Activated naive CD4-positive, alpha-beta T cell treated with anti-CD3 and anti-CD28 coated beads for 36 hours (primary cell): ENCODE measurements at regions not wholly inside any gene's neighbourhood (a gene's known extent, or its start where the extent isn't known, plus 50 kb on each side); places are given as distances from the start of the nearest gene placed in this dataset.

ENCODE experiments used
- CTCF ChIA-PET: fragments of 350-600 bp; sonication (Branson Sonifier 250); formaldehyde crosslinking; loops from one replicate; lab custom pipeline; 2021; ENCODE audit warnings: antibody characterized with exemption; lab: Charles Lee
- DNase-seq: peaks from one replicate; pipeline ENCODE4 v3.0.0-alpha.2; 2020
- H3K27ac Mint-ChIP-seq: one replicate; pipeline ENCODE4 v1.8.0; 2021; ENCODE audit warnings: mild to moderate bottlenecking, mixed read lengths
- H3K27me3 Mint-ChIP-seq: one replicate; pipeline ENCODE4 v1.8.0; 2021; ENCODE audit warnings: low read depth, mixed read lengths
- H3K36me3 Mint-ChIP-seq: one replicate; pipeline ENCODE4 v1.8.0; 2021; ENCODE audit warnings: low read depth, mixed read lengths
- H3K4me1 Mint-ChIP-seq: one replicate; pipeline ENCODE4 v1.8.0; 2021; ENCODE audit warnings: low read depth, mixed read lengths
- H3K4me3 Mint-ChIP-seq: one replicate; pipeline ENCODE4 v1.8.0; 2021; ENCODE audit warnings: mild to moderate bottlenecking, moderate library complexity, mixed read lengths
- H3K9me3 Mint-ChIP-seq: one replicate; pipeline ENCODE4 v1.8.0; 2021; ENCODE audit warnings: mixed read lengths
- intact Hi-C: fragments of 100-400 bp; cut with micrococcal nuclease; formaldehyde crosslinking; loops from one replicate; pipeline ENCODE4 v1.15.1; 2023

- CTCF ChIA-PET, result interaction anchor here (0.8 to 2.5 kb wide), 3 partner anchors 14 to 49 kb away, joined by 3 to 15 read pairs (median 3); no protein-coding TSS in a partner anchor
- Mint-ChIP-seq H3K4me1 (peaks cover 12% of the 10 kb centered on the region), H3K36me3 (no peaks in the 10 kb centered on the region), H3K27me3 (no peaks in the 10 kb centered on the region), H3K27ac (no peak overlapping the region), H3K9me3 (no peaks in the 10 kb centered on the region), H3K4me3 (no peak overlapping the region)
- DNase-seq, result no peak
- intact Hi-C loops, result no loop called here
Measured at GRCh38 chr15:70560617-70561328, 202.6 kb downstream of the UACA start.

- Mint-ChIP-seq H3K4me3 (no peak overlapping the region), H3K4me1 (peaks cover 12% of the 10 kb centered on the region), H3K27me3 (no peaks in the 10 kb centered on the region), H3K27ac (no peak overlapping the region), H3K36me3 (no peaks in the 10 kb centered on the region), H3K9me3 (no peaks in the 10 kb centered on the region)
- intact Hi-C loops, result loop anchor here (1.0 to 2.0 kb wide), 5 partner anchors 11 to 67 kb away; no protein-coding TSS in a partner anchor
- peak; percentile 92 for DNase-seq
- CTCF ChIA-PET, result interaction anchor here (0.6 to 2.5 kb wide), 10 partner anchors 9 to 47 kb away, joined by 3 to 15 read pairs (median 4); no protein-coding TSS in a partner anchor
Measured at GRCh38 chr15:70559265-70560239, 203.8 kb downstream of the UACA start.

GRCh38 chr15:70558406-70559264 lies 204.7 kb downstream of the UACA start:
- Mint-ChIP-seq H3K27ac (no peak overlapping the region), H3K27me3 (no peaks in the 10 kb centered on the region), H3K9me3 (no peaks in the 10 kb centered on the region), H3K4me1 (peaks cover 12% of the 10 kb centered on the region), H3K4me3 (no peak overlapping the region), H3K36me3 (no peaks in the 10 kb centered on the region)
- intact Hi-C loops, result loop anchor here (1.0 to 2.0 kb wide), 5 partner anchors 10 to 66 kb away; no protein-coding TSS in a partner anchor
- DNase-seq, result peak; percentile 32
- CTCF ChIA-PET, result interaction anchor here (0.6 to 2.5 kb wide), 7 partner anchors 8 to 46 kb away, joined by 3 to 15 read pairs (median 4); no protein-coding TSS in a partner anchor

- intact Hi-C loops, result loop anchor here (2.0 kb wide), 2 partner anchors 53 to 65 kb away; no protein-coding TSS in a partner anchor
- Mint-ChIP-seq H3K4me3 (no peak overlapping the region), H3K27ac (no peak overlapping the region), H3K4me1 (peaks cover 9% of the 10 kb centered on the region), H3K27me3 (no peaks in the 10 kb centered on the region), H3K36me3 (no peaks in the 10 kb centered on the region), H3K9me3 (no peaks in the 10 kb centered on the region)
- CTCF ChIA-PET, result interaction anchor here (0.6 to 1.6 kb wide), 3 partner anchors 11 to 90 kb away, joined by 3 to 8 read pairs (median 3); no protein-coding TSS in a partner anchor
- peak; percentile 36 for DNase-seq
Measured at GRCh38 chr15:70557521-70558258, 205.7 kb downstream of the UACA start.

- peaks cover 3% of the 10 kb centered on the region for H3K9me3 Mint-ChIP-seq
- DNase-seq, result peak; percentile 44
- CTCF ChIA-PET, result interaction anchor here (0.6 to 1.6 kb wide), 3 partner anchors 10 to 89 kb away, joined by 3 to 8 read pairs (median 3); no protein-coding TSS in a partner anchor
- peaks cover 6% of the 10 kb centered on the region for H3K4me1 Mint-ChIP-seq
- H3K4me3 Mint-ChIP-seq, result no peak overlapping the region
- H3K27ac Mint-ChIP-seq, result no peak overlapping the region
- H3K36me3 Mint-ChIP-seq, result no peaks in the 10 kb centered on the region
- no peaks in the 10 kb centered on the region for H3K27me3 Mint-ChIP-seq
- intact Hi-C loops, result no loop called here
Measured at GRCh38 chr15:70556779-70557178, 206.6 kb downstream of the UACA start.

- Mint-ChIP-seq H3K4me3 (no peak overlapping the region), H3K27me3 (no peaks in the 10 kb centered on the region), H3K4me1 (peaks cover under 1% of the 10 kb centered on the region), H3K36me3 (no peaks in the 10 kb centered on the region), H3K27ac (no peak overlapping the region), H3K9me3 (peaks cover 5% of the 10 kb centered on the region)
- CTCF ChIA-PET, result no interaction called here
- DNase-seq, result no peak
- intact Hi-C loops, result no loop called here
Measured at GRCh38 chr15:70556151-70556741, 207.1 kb downstream of the UACA start.

GRCh38 chr15:70555713-70556112 lies 207.6 kb downstream of the UACA start:
- Mint-ChIP-seq H3K9me3 (peaks cover 5% of the 10 kb centered on the region), H3K4me3 (no peak overlapping the region), H3K4me1 (no peaks in the 10 kb centered on the region), H3K36me3 (no peaks in the 10 kb centered on the region), H3K27ac (no peak overlapping the region), H3K27me3 (no peaks in the 10 kb centered on the region)
- CTCF ChIA-PET, result no interaction called here
- intact Hi-C loops, result no loop called here
- no peak for DNase-seq

- Mint-ChIP-seq H3K27ac (peak overlapping the region; percentile 91), H3K9me3 (peaks cover 5% of the 10 kb centered on the region), H3K4me3 (no peak overlapping the region), H3K36me3 (no peaks in the 10 kb centered on the region), H3K4me1 (peaks cover 58% of the 10 kb centered on the region), H3K27me3 (no peaks in the 10 kb centered on the region)
- intact Hi-C loops, result loop anchor here (1.0 to 5.0 kb wide), 8 partner anchors 11 to 1679 kb away; partner anchors contain the start of gene TLE3
- CTCF ChIA-PET, result interaction anchor here (0.7 to 2.0 kb wide), 4 partner anchors 10 to 37 kb away, joined by 3 to 9 read pairs (median 6); no protein-coding TSS in a partner anchor
- no peak for DNase-seq
Measured at GRCh38 chr15:70547846-70548487, 215.4 kb downstream of the UACA start.

GRCh38 chr15:70545526-70545925 lies 217.8 kb downstream of the UACA start:
- intact Hi-C loops, result loop anchor here (5.0 kb wide), 3 partner anchors 448 to 1682 kb away; partner anchors contain the start of gene TLE3
- CTCF ChIA-PET, result interaction anchor here (0.6 to 1.9 kb wide), 4 partner anchors 24 to 785 kb away, joined by 3 to 5 read pairs (median 4); no protein-coding TSS in a partner anchor
- no peaks in the 10 kb centered on the region for H3K36me3 Mint-ChIP-seq
- peak overlapping the region; percentile 91 for H3K27ac Mint-ChIP-seq
- peaks cover 60% of the 10 kb centered on the region for H3K4me1 Mint-ChIP-seq
- no peak overlapping the region for H3K4me3 Mint-ChIP-seq
- no peaks in the 10 kb centered on the region for H3K9me3 Mint-ChIP-seq
- H3K27me3 Mint-ChIP-seq, result no peaks in the 10 kb centered on the region
- no peak for DNase-seq

- Mint-ChIP-seq H3K4me3 (no peak overlapping the region), H3K9me3 (no peaks in the 10 kb centered on the region), H3K27ac (no peak overlapping the region), H3K36me3 (no peaks in the 10 kb centered on the region), H3K27me3 (no peaks in the 10 kb centered on the region), H3K4me1 (peaks cover 41% of the 10 kb centered on the region)
- intact Hi-C loops, result no loop called here
- CTCF ChIA-PET, result no interaction called here
- DNase-seq, result no peak
Measured at GRCh38 chr15:70541511-70541910, 221.8 kb downstream of the UACA start.
